H1 (cell line): ENCODE measurements at regions not wholly inside any gene's neighbourhood (a gene's known extent, or its start where the extent isn't known, plus 50 kb on each side); places are given as distances from the start of the nearest gene placed in this dataset.

ENCODE experiments used
- CTCF ChIA-PET: fragments of 300-600 bp; sonication (Branson Sonifier 250); formaldehyde crosslinking; loops from one replicate; lab custom pipeline; 2021; ENCODE audit not compliant: partially characterized antibody; lab: Charles Lee
- POLR2A ChIA-PET: fragments of 300-600 bp; sonication (Branson Sonifier 250); formaldehyde crosslinking; loops from one replicate; lab custom pipeline; 2021; ENCODE audit warnings: inconsistent platforms; ENCODE audit not compliant: partially characterized antibody; lab: Charles Lee
- DNase-seq, 2 experiments: peaks; one replicate each; pipeline versions ENCODE4 v3.0.0 to v3.0.0-alpha.2; 2010 to 2022; ENCODE audit warnings: low spot score in 2 of 2, low read depth in 1 of 2, mixed read lengths in 1 of 2
- FAIRE-seq: peaks from 2 replicates; lab custom pipeline; 2011; peaks lifted over from hg19 to GRCh38; lab: Jason Lieb, UNC
- H2AFZ ChIP-seq: 2 replicates; pipeline ENCODE4 v1.8.1; 2012; ENCODE audit warnings: low read length, inconsistent platforms
- H2AK5ac ChIP-seq: 2 replicates; pipeline ENCODE4 v1.6.1; 2013; ENCODE audit warnings: low read depth, low read length
- H2BK120ac ChIP-seq: replicated peaks from 2 replicates; pipeline ENCODE3; 2013; ENCODE audit warnings: low read depth, low read length, inconsistent platforms
- H2BK12ac ChIP-seq: 2 replicates; pipeline ENCODE4 v1.6.1; 2013; ENCODE audit warnings: low read depth, low read length
- H2BK15ac ChIP-seq: 2 replicates; pipeline ENCODE4 v1.6.1; 2013; ENCODE audit warnings: low read length
- H2BK20ac ChIP-seq: 2 replicates; pipeline ENCODE4 v1.6.1; 2013; ENCODE audit warnings: low read length
- H2BK5ac ChIP-seq: 2 replicates; pipeline ENCODE4 v1.6.1; 2013; ENCODE audit warnings: low read depth, low read length
- H3K14ac ChIP-seq: 2 replicates; pipeline ENCODE4 v1.6.1; 2013; ENCODE audit warnings: inconsistent platforms; ENCODE audit not compliant: insufficient read length
- H3K18ac ChIP-seq: 2 replicates; pipeline ENCODE4 v1.6.1; 2013; ENCODE audit warnings: low read length; ENCODE audit errors: extremely low read depth
- H3K23ac ChIP-seq: 2 replicates; pipeline ENCODE4 v1.6.1; 2013; ENCODE audit warnings: inconsistent platforms; ENCODE audit not compliant: insufficient read length
- H3K23me2 ChIP-seq: 2 replicates; pipeline ENCODE4 v1.6.1; 2013; ENCODE audit warnings: low read depth, low read length
- H3K27ac ChIP-seq: 2 replicates; pipeline ENCODE4 v1.6.1; 2011; ENCODE audit warnings: low read depth, low read length, inconsistent platforms
- H3K27me3 ChIP-seq, 4 experiments: replicated peaks in 1 of 4; 1 replicate in 1 of 4; 2 replicates in 3 of 4; pipeline versions ENCODE4 v1.6.1 to v1.8.1; 2011 to 2013; ENCODE audit warnings: low read length in 3 of 4, mild to moderate bottlenecking in 3 of 4, inconsistent platforms in 2 of 4, mixed read lengths in 2 of 4, moderate library complexity in 1 of 4; ENCODE audit not compliant: control insufficient read depth in 3 of 4, insufficient read depth in 3 of 4; ENCODE audit errors: extremely low read depth in 1 of 4
- H3K36me3 ChIP-seq, 4 experiments: 2 replicates each; pipeline versions ENCODE4 v1.6.1 to v1.8.1; 2011 to 2013; ENCODE audit warnings: mild to moderate bottlenecking in 4 of 4, low read length in 3 of 4, moderate library complexity in 2 of 4, control low read depth in 1 of 4, inconsistent platforms in 1 of 4; ENCODE audit not compliant: insufficient read depth in 4 of 4, control insufficient read depth in 2 of 4
- H3K4ac ChIP-seq: replicated peaks from 2 replicates; pipeline ENCODE3; 2013; ENCODE audit warnings: low read length, low read depth, mixed read lengths, inconsistent platforms; ENCODE audit not compliant: insufficient read length
- H3K4me1 ChIP-seq, 4 experiments: replicated peaks in 1 of 4; 1 replicate in 1 of 4; 2 replicates in 3 of 4; pipeline versions ENCODE4 v1.6.1 to v1.8.1; 2011 to 2013; ENCODE audit warnings: low read length in 3 of 4, inconsistent platforms in 2 of 4, mixed read lengths in 1 of 4; ENCODE audit not compliant: insufficient read depth in 4 of 4, control insufficient read depth in 3 of 4
- H3K4me2 ChIP-seq, 2 experiments: 2 replicates each; pipeline versions ENCODE4 v1.6.1 to v1.8.1; 2011 to 2013; ENCODE audit warnings: low read depth in 2 of 2, low read length in 2 of 2, control low read depth in 1 of 2, inconsistent platforms in 1 of 2, mild to moderate bottlenecking in 1 of 2; ENCODE audit not compliant: insufficient read depth in 1 of 2
- H3K4me3 ChIP-seq, 4 experiments: fragments of 200-600, 300-600 bp in 1 of 4; sonication (generic), shearing (Covaris generic), sonication (Bioruptor Twin) in 1 of 4; 2 replicates each; pipeline versions ENCODE4 v1.5.1 to v1.8.1; 2011 to 2016; ENCODE audit warnings: low read length in 4 of 4, low read depth in 3 of 4, control low read depth in 2 of 4, inconsistent platforms in 2 of 4, mild to moderate bottlenecking in 2 of 4, mixed read lengths in 1 of 4, moderate library complexity in 1 of 4; ENCODE audit not compliant: insufficient read depth in 2 of 4; ENCODE audit errors: extremely low read depth in 1 of 4
- H3K56ac ChIP-seq: replicated peaks from 2 replicates; pipeline ENCODE3; 2013; ENCODE audit warnings: low read depth, mild to moderate bottlenecking, mixed read lengths, low read length, inconsistent platforms; ENCODE audit not compliant: insufficient read length
- H3K79me1 ChIP-seq: 2 replicates; pipeline ENCODE4 v1.6.1; 2013; ENCODE audit warnings: low read depth, low read length, control low read depth
- H3K79me2 ChIP-seq, 2 experiments: 2 replicates each; pipeline versions ENCODE4 v1.6.1 to v1.8.1; 2012 to 2013; ENCODE audit warnings: low read length in 2 of 2, mild to moderate bottlenecking in 2 of 2, inconsistent platforms in 1 of 2; ENCODE audit not compliant: insufficient read depth in 2 of 2, control insufficient read depth in 1 of 2
- H3K9ac ChIP-seq, 4 experiments: replicated peaks in 1 of 4; 1 replicate in 1 of 4; 2 replicates in 3 of 4; pipeline versions ENCODE4 v1.6.1 to v1.8.1; 2011 to 2013; ENCODE audit warnings: low read depth in 3 of 4, low read length in 3 of 4, control low read depth in 2 of 4, mild to moderate bottlenecking in 2 of 4, moderate library complexity in 2 of 4, inconsistent platforms in 1 of 4; ENCODE audit errors: extremely low read depth in 1 of 4
- H3K9me3 ChIP-seq, 2 experiments: 2 replicates each; pipeline versions ENCODE4 v1.6.1 to v1.8.1; 2012 to 2013; ENCODE audit warnings: mild to moderate bottlenecking in 2 of 2, moderate library complexity in 2 of 2, control low read depth in 1 of 2, inconsistent platforms in 1 of 2, low read depth in 1 of 2, low read length in 1 of 2, mixed read lengths in 1 of 2; ENCODE audit not compliant: insufficient read depth in 2 of 2
- H4K20me1 ChIP-seq, 2 experiments: replicated peaks in 1 of 2; 2 replicates each; pipeline versions ENCODE3 to v1.8.1; 2011 to 2013; ENCODE audit warnings: inconsistent platforms in 2 of 2, low read length in 2 of 2, mild to moderate bottlenecking in 1 of 2; ENCODE audit not compliant: insufficient read depth in 2 of 2, control insufficient read depth in 1 of 2
- H4K5ac ChIP-seq: 2 replicates; pipeline ENCODE4 v1.6.1; 2013; ENCODE audit warnings: low read length, low read depth, mixed read lengths, inconsistent platforms; ENCODE audit not compliant: insufficient read length
- H4K8ac ChIP-seq: 2 replicates; pipeline ENCODE4 v1.8.0; 2013; ENCODE audit warnings: mild to moderate bottlenecking, moderate library complexity, low read length, inconsistent platforms; ENCODE audit not compliant: insufficient read depth; ENCODE audit errors: extremely low read depth
- H4K91ac ChIP-seq: replicated peaks from 2 replicates; pipeline ENCODE3; 2013; ENCODE audit warnings: low read length, mixed read lengths, inconsistent platforms; ENCODE audit not compliant: insufficient read length
- CHD1 ChIP-seq: IDR thresholded peaks from 2 replicates; pipeline ENCODE4 v1.6.1; 2012; ENCODE audit warnings: low read depth, low read length, improper control_type of control experiment
- SP1 ChIP-seq: IDR thresholded peaks from 2 replicates; pipeline ENCODE4 v1.6.1; 2011; ENCODE audit warnings: low read depth, low read length
- WGBS, 2 experiments: shearing (Covaris generic) in 1 of 2; methylation state at CpG; one replicate each; pipeline versions ENCODE4 v1.1.6 to v1.1.7; 2013 to 2015; ENCODE audit warnings: low lambda C conversion rate in 2 of 2, mixed read lengths in 2 of 2, inconsistent platforms in 1 of 2, low coverage in 1 of 2, missing lambda C conversion rate in 1 of 2; ENCODE audit not compliant: insufficient replicate concordance in 2 of 2, insufficient coverage in 1 of 2, insufficient read length in 1 of 2; ENCODE audit errors: extremely low coverage in 1 of 2, missing lambda C conversion rate in 1 of 2; 5-methylcytosine and 5-hydroxymethylcytosine counted together

DNA sequence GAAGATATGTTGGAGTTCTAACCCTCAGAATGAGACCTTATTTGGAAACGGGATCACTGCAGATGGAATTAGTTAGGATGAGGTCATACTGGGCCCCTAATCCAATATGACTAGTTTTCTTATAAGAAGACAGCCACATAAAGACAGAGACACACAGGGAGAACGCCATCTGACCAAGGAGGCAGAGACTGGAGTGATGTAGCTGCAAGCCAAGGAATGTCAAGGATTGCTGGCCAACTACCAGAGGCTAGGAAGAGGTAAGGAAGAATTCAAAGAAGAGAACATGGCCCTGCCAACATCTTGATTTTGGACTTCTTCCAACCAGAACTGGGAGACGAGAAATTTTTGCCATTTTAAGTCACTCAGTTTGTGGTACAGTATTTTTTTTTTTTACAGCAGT lies 152.8 kb upstream of the DIPK2B start:
- Histone ChIP-seq H4K5ac (no peak overlapping the region), H4K8ac (no peak overlapping the region), H3K14ac (no peak overlapping the region)

More for the DNA sequence above, 152.8 kb upstream of the DIPK2B start:
- CTCF ChIA-PET = no interaction called here
- Histone ChIP-seq H3K79me1 (no peaks in the 10 kb centered on the region), H3K4me2 (no peak overlapping the region), H2BK120ac (no peak overlapping the region), H3K23me2 (no peaks in the 10 kb centered on the region)
- 83% methylated on average over 2 of the region's 3 CpGs; no CpG with 5 or more reads in 1 of the 2 experiments for WGBS, 2 experiments
- TF ChIP-seq CHD1 (no peak), SP1 (no peak)
- TF ChIP-seq, all 59 proteins: peak for 0
- no peaks in the 10 kb centered on the region for H3K27me3 ChIP-seq
- FAIRE-seq (no peak), DNase-seq (no peak)
- no peak overlapping the region for H3K9ac ChIP-seq
- H3K4me3 ChIP-seq = no peak overlapping the region
- no peak overlapping the region for H2AK5ac ChIP-seq
- POLR2A ChIA-PET = no interaction called here
- H2BK12ac ChIP-seq = no peak overlapping the region
- no peak overlapping the region for H3K4ac ChIP-seq
- no peaks in the 10 kb centered on the region for H3K4me1 ChIP-seq
- H2AFZ ChIP-seq = no peak overlapping the region
- H3K56ac ChIP-seq = no peak overlapping the region
- H2BK20ac ChIP-seq = no peak overlapping the region
- H3K23ac ChIP-seq = no peak overlapping the region
- no peak overlapping the region for H2BK5ac ChIP-seq
- no peaks in the 10 kb centered on the region for H3K36me3 ChIP-seq
- H3K18ac ChIP-seq = no peak overlapping the region
- no peak overlapping the region for H4K91ac ChIP-seq
- no peak overlapping the region for H2BK15ac ChIP-seq
- H3K27ac ChIP-seq = no peak overlapping the region
- no peaks in the 10 kb centered on the region for H3K9me3 ChIP-seq
- no peaks in the 10 kb centered on the region for H4K20me1 ChIP-seq
- no peaks in the 10 kb centered on the region for H3K79me2 ChIP-seq
